LNCAP (cell line): ENCODE measurements at regions not wholly inside any gene's neighbourhood (a gene's known extent, or its start where the extent isn't known, plus 50 kb on each side); places are given as distances from the start of the nearest gene placed in this dataset.

ENCODE experiments used
- TF ChIP-seq, protein P1 (sequence below): fragments of 450-650 bp; IDR thresholded peaks from 2 replicates; pipeline ENCODE4 v1.5.1; 2017; ENCODE audit warnings: mild to moderate bottlenecking

DNA sequence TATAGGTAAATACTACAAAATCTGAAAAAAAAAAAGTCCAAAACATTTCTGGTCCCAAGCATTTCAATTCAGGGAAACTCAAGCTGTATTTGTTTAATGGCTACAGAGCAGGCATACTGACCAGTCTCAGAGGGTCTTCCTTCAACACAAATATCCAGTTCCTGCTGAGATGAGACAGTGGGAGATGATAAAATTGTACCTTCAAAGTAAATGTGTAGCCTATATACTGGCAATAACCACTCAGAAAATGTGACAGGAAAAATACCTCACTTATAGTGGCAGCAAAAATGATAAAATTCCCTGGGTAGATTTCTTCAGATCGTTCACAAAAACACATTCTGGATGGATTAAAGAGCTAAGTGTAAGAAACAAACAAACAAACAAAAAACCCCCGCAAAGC, 102.0 kb upstream of the FUT8 start:
- TF ChIP-seq, protein P1, sequence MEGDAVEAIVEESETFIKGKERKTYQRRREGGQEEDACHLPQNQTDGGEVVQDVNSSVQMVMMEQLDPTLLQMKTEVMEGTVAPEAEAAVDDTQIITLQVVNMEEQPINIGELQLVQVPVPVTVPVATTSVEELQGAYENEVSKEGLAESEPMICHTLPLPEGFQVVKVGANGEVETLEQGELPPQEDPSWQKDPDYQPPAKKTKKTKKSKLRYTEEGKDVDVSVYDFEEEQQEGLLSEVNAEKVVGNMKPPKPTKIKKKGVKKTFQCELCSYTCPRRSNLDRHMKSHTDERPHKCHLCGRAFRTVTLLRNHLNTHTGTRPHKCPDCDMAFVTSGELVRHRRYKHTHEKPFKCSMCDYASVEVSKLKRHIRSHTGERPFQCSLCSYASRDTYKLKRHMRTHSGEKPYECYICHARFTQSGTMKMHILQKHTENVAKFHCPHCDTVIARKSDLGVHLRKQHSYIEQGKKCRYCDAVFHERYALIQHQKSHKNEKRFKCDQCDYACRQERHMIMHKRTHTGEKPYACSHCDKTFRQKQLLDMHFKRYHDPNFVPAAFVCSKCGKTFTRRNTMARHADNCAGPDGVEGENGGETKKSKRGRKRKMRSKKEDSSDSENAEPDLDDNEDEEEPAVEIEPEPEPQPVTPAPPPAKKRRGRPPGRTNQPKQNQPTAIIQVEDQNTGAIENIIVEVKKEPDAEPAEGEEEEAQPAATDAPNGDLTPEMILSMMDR, result no peak

DNA sequence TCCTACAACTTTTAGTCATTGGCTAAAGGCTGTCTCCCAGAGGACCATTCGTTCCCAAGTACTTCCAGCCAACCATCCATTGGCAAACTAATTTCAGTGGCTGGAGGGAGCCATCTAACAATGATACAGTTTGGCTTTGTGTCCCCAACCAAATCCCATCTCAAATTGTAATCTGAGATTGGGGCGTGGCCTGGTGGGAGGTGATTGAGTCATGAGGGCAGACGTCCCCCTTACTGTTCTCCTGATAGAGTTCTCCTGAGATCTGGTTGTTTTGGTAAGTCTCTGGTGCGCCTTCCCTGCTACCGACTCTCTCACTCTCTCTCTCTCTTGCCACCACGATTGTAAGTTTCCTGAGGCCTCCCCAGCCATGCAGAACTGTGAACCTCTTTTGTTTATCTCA, 99.7 kb upstream of the FUT8 start:
- TF ChIP-seq, protein P1, result no peak

DNA sequence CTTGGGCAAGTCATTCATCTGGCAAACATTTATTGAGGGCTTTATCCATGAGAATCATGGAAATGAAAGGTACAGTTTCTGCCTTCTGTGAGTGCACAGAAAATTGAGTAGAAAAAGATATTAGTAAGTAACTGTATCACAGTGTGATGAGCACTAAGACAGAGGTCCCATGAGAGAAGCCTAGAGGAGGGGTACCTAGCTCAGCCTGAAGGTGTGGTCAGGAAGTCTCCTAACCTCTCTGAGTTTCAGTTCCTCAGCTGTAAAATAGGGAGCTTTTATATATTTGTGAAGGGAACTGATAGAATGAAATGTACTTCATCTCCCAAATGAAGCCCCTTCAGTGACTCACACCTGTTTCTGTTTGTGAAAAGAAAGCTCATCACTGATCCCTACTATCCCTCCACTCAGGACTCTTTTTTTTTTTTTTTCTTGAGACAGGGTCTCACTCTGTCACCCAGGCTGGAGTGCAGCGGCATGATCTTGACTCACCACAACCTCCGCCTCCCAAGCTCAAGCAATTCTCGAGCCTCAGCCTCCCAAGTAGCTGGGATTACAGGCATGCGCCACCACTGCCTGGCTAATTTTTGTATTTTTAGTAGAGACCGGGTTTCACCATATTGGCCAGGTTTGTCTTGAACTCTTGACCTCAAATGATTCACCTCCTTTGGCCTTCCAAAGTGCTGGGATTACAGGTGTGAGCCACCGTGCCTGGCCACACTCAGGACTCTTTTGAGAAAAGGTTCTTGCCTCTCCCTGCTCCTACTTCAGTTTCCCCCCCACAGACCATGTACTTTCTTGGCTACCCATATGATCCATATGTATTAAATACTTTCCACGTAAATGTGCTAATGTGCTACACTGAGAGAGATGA, 93.7 kb upstream of the FUT8 start:
- TF ChIP-seq, protein P1, result no peak

DNA sequence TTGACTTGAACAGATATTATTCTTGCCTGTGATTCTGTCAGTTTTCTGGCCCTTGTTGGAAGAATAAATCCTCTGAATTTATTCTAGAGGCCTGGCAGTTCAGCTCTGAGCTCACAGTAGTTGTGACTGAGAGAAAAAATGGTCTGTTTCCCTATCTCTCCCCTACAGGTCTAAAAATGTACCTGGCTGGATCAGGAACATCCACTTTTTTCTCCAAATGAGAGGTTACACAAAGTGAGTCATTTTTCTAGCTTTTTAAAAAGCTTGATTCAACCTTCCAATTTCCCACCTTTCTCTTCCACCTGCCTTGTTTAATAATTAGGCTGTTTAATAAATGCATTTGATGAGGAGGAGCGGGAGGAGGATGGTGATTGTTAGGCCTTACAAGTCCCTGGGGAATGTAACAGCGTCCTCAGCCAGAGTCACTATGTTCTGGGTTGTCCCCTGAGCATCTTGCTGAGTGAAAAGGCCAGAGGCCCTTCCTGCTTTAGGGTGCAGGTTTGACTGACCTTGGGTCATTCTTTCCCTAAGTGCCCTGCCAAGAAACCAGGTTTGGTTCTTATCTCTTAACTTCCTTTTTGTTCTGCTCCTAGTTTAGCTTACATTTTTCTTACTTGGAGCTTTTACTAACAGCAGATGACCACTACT, 91.7 kb upstream of the FUT8 start:
- TF ChIP-seq, protein P1, result no peak

DNA sequence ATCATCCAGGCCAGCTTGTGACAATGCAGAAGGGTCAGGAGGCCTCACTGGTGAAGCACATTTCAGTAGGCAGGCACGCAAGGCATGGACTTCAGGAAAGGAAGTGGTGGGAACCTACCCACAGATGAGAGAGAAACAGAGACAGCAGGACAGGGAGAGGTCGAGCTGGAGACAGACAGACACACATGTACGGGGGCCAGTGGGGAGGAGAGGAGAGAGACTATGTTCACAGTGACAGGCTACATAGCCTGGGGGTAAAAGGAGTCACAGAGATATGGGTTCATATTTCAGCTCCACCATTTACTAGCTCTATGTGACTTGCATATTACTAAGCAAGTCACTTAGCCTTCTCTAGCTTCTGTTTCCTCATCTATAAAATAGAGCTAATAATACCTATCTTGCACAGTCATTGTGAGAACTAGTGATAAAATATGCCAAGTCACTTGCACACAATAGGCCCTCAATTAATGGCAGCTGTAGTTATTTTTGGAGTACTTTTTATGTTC, 91.1 kb upstream of the FUT8 start:
- TF ChIP-seq, protein P1, result no peak

DNA sequence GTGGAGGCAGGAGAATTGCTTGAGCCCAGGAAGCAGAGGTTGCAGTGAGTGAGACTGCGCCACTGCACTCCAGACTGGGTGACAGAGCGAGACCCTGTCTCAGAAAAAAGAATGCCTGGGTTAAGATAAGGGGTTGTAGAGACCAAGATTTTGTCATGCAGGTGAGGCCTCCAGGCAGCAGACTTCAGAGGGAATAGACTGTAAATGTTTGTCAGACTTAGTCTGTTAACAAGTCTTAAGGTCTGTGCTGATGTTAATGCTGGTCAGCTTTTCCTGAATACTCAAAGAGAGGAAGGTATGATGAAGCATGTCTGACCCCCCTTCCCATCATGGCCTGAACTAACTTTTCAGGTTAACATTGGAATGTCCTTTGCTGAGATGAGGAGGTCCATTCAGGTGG, 83.0 kb upstream of the FUT8 start:
- TF ChIP-seq, protein P1, result no peak

DNA sequence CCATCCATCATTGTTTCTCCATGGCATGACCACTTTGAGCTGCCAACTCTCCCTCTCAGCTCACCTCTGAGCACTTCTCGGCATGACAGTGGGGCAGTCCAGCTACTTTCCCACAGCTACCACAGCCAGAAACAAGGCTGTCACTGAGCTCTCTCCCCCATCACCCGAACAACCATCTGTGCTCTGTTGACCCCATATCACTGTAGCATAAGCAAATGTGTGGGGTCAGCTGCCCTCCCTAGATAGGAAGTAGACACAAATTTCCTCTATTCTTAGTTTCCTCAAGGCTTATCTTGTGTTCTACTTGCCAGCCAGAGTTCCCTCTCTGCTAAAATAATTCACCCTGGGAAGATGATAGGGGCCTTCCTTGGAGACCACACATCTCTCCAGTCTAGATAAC, 82.6 kb upstream of the FUT8 start:
- TF ChIP-seq, protein P1, result no peak
